Stimulated activated CD4-positive, alpha-beta T cell treated with anti-CD3 and anti-CD28 coated beads, Interleukin-2, amount 100 ng/mL, for 24 hours (primary cell): ENCODE measurements at regions not wholly inside any gene's neighbourhood (a gene's known extent, or its start where the extent isn't known, plus 50 kb on each side); places are given as distances from the start of the nearest gene placed in this dataset.

ENCODE experiments used
- DNase-seq, 2 donors: peaks; one replicate each; pipeline ENCODE4 v3.0.0-alpha.2; 2020

DNA sequence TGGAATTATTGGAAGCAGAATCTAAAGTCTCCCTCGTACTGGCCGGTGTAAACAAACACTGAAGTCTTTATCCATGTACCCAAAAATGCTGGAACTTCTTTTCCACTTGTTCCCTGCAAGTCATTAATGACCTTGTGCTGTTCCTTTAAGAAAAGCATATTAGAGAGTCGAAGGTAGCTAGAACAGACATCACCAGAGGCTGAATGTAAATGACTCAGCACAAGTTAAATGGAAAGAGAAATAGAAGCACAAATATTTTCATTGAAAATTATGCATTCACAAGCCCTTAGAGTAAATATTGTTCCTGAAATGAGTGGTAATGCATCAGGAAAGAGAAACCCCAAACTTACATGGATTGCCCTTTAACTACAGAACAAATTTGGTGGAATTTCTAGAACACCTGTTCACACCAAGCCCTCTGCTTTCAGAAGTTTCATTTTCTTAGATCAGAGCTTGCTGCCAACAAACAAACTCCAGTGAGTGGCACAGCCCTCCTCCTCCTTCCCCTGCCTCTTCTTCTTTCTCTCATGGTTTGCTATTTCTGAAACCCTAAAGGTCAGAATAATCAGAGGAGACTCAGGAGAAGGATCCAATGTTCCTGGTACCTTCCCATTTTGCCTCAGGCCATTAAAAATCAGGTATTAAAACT, 264.3 kb downstream of the TXNL1 start:
- no peak for DNase-seq

DNA sequence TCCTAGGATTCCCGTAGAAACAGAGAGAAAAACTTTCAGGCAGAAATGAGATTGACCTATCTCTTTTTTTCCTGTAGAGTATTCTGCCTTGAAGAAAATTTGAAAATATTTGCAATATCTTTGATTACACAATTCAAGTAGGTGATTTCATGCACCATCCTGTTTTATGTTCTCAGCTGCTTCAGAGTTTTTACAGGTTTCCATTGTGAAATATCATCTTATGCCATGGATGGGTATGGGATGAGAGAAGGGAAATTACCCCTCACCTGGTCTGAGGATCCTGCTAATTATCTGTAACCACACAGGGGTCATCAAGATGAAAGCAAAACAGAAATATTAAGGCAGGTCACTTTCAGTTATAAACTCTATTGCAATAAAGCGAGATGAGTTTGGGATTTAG, 264.8 kb downstream of the TXNL1 start:
- no peak for DNase-seq

DNA sequence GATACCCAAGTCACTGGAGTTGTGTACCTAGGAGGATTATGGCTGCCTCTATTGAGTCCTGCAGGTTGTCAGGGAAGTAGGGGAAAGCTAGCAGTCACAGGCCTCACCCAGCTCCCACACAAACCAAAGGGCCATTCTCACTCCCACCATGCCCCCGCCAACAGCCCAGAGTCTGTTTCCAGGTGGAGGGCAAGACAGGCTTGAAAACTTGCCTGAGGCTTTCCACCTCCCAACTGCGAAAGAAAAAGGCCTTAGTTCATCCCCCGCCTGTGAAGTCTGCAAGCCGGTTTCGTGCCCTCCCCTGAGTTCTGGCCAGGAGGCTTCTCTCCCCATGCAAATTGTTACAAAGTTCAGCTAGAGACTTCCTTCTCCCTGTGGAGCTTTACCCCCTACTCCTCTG, 270.3 kb downstream of the TXNL1 start:
- no peak for DNase-seq

DNA sequence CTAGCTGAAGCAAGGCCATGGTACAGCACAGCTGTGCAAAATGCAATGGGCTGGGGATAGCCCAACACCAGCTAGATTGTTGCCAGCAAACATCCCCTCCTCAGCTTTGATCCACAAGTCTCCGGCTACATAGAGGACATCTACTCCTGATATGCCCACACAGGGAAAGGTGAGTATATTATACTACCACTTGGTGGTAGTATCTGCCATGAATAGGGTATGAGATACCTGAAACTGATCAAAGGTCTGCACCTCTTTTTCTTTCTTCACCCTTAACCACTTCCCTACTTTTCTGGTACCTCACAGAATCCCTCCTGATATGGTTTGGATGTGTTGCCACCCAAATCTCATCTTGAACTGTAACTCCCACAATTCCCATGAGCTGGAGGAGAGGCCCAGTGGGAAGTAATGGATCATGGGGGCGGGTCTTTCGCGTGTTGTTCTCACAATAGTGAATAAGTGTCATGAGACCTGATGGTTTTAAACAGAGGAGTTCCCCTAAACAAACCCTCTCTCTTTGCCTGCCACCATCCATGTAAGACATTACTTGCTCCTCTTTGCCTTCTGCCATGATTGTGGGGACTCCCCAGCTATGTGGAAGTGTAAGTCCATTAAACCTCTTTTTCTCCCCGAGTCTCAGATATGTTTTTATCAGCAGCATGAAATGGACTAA, 279.6 kb downstream of the TXNL1 start:
- DNase-seq: no peak

DNA sequence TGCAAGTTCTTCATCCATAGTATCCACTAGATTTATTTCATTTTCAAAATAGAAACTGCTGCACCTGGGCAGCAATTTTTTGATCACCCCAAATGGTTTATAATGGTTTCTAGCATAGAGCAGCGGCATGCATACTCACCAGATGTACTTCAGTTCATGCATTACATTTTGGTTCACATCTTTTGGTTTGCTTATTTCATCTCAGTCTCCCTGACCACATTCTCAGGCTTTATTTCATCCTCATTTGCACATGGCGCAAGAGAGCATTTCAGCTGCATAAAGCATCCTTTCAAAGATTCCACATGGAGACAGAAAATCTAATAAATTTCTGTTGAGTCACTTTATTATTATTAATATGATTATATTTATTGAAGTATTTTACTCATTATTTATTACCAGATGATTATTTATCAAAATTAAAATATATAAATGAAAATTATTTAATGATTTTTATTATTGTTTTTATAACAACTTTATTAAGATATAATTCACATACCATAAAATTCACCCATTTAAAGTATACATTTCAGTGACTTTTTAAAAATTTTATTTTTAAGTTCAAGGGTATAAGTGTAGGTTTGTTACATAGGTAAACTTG, 284.6 kb downstream of the TXNL1 start:
- DNase-seq: no peak

DNA sequence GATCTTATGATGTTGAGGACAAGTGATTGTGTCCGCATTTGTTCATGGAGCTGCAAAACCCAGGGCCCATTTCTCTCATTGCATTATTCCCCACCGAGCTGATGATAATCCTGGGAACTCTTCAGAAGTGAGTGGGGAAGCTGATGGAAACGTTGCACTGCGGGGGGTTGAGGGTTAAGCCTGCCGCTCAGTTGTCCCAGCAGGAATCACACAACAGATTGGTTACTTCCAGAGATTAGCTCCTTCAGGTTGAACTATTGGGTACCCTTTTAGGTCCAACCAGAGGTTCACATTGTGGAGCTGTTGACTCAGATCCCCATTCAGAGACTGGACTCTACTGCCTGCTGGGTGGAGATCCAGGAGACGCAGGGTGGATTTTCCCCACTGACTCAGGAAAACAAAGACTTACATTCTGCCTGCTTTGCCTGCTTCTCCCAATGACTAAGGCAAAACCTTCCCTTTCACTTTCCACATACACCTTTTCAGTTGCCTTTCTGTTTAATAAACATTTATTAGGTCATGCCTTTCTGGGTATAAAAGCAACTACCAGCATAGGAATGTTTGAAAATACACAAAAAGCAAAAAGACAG, 286.4 kb downstream of the TXNL1 start:
- no peak for DNase-seq

DNA sequence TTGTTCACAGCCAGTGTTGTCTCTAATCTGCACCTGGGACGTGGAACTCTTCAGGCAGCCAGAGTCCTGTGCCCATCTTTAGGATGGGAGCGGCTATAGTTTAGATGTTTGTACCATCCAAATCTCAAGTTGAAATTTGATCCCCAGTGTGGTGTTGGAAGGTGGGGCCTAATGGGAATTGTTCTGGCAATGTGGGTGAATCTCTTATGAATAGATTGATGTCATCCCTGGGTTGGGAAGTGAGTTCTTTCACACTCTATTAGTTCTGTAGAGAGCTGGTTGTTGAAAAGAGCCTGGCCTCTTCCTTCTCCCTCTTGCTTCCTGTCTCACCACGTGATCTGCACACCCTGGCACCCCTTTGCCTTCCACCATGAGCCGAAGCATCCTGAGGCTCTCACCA, 300.9 kb downstream of the TXNL1 start:
- DNase-seq: no peak

DNA sequence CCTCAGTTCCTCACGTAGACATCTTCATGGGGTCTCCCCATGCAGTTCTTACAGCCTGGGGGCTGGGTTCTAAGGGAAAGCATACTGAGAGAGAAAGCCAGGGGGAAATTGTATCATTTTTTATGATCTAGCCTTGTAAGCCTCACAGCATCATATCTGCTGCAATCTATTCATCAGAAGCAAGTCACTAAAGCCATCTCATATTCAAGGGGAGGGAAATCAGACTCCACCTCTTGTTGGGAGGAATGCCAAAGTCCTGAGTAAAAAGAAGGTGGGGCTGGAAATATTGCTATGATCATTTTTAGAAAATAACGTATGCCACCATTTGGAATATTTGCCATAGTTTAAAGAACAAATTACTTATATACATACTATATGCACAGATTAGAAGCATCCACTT, 304.6 kb downstream of the TXNL1 start:
- DNase-seq: no peak

DNA sequence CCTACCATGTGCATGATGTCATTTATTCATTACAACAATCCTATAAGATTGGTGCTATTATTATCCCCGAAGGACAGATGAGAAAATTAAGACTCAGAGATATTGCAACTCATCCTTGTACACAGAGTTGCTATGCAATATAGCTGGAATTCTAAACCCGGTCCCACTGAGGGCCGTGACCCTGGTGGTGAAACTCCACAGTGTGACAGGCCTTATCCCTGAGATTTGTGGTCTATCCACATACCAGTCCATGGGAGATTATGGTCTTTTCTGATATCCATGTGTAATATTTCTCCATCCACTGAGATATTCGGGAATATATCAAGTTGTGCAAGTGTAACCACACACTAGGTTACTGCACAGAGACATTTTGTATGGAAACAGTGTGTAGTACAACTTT, 305.2 kb downstream of the TXNL1 start:
- no peak for DNase-seq

DNA sequence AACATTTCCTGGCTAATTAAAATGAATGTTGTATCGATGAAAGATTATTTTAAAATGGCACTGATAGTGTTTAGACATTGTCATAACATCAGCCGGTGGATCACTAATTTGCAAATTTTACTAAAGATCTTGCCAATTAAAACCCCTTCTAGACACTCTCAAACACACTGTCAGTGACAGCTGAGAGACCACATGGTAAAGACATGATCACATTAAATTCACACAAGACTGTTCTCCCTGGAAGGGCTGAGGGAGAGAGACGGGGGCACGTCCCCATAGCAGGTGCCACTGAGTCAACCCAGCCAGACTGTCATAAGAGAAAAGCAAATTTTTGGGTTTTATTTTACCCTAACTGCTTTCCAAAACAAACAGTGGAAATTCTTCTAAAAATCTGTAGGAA, 306.0 kb downstream of the TXNL1 start:
- DNase-seq: no peak

DNA sequence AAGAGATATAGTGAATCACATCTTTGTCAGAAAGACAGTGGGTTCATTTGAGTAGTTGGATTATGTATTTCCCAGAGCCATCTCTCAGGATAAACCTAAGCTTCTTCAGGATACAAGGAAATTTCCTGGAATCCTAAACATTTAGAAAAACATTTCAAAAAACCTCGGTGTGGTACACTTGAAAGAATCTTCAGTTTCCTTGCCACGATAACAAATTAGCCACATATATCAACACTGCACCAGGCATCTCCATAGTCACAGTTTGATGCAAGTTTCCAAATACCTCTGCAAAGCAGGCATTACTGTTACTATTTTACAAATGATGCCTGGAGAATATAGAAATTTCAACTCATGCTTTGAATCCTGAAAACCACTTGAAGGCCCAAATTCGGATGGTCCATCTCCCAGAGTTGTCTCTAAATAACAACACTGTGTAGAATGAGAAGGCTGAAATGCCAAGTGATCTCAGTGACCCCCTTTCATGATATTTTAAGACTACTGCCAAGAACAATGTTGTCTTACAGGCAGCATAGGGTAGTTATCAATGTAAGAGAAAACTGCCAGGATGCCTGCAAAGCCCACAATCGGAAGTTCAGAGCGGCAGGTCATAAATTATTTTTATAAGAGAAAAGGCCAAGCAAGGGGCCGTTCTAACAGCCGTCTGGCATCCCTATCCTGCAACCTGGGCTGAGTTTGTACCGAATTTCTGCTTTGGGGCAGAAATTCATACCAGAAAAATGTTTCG, 307.9 kb downstream of the TXNL1 start:
- DNase-seq: no peak

DNA sequence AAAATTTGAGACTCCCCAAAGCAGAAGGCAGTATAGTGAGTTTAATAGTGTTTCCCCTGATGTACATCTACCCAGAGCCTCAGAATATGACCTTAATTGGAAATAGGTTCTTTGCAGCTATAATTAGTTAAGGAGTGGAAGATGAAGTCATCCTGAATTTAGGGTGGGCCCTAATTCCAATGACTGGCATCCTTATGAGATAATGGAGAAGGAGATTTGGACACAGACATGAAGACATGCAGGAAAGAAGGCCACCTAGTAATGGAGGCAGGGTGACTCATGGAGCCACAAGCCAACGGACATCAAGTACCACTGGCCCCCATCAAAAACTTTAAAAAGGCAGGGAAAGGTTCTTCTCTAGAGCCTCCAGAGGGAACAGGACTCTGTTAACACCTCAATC, 308.9 kb downstream of the TXNL1 start:
- DNase-seq: no peak

DNA sequence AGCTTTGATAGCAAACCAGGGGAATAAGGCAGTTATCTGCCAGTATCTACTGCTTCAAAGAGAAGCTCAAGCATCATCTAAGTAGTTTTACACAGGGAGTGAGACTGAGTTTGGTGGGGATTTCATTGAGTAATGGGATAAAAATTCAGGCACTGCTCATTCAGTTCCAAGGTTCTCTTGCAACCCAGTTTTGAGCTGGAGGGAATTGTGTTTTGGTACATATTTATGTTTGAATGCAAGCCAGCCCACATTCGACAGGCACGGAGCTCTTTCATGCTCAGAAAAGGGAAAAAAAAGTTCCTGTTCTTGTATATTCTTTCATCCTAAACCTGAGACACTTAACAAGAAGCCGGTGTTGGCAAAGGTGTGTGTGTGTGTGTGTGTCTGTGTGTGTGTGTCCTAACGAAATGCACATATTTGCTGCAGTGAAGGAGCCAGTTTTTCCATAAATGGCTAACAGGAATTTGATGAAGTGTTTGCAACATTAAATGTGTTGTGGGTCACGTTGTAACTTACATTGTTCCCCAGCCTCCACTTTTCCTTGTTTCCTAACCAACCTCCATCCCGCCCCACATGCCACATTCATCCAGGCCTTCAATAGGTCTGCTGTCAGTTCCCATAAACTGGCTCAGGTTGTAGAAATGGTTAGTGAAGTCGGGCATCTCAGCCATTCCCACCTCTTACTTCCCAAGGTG, 311.1 kb downstream of the TXNL1 start:
- no peak for DNase-seq

DNA sequence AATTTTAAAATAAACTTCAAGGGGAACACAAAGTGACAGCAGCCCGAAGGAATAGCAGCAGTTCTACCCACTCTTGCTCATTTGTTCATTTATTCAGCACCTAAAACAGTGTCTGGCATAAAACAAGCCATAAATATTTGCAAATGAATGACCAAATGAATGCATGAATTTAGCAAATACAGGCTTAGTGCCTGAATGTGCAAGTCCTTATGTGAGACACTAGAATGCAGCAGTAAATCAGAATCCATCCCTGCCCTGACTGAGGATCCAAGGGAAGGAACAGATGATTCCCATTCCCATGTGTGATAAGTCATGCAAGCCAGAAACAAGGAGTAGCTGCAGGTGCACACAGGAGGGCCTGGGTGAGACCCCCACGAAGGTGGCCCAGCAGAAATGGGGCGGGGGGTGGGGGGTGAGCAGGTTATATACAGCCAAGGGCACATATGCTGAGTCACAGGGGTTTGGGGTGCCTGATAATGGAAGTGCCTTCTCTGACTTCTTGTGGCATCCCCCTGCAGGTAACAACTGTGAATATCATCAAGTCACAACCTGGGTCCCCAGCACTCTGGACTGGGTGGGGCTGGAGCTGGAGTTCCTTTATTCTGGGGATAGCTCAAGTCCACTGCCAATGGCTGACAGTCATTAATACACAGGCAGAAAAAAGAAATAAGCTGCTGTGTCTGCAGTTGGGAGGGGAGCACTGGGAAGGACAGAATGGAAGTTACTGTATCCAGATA, 311.9 kb downstream of the TXNL1 start:
- DNase-seq: no peak

DNA sequence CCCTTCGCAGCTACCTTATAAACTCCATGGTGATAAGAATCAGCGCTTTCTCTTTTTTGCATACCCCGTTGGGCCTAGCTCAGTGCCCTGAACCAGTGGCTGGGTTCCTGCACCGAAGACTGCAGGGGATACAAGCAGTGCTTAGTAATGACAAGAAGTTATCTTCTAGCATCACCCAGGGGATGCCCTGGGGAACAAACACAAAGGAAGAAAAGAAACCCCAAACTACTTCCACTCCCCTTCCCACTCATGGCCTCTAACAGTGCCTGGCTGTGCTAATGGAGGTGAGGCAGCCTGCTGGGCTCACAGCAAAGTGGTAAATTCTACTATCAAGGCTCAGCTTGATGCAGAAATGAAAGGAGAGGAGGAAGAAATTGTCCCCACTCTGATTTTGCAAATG, 314.7 kb downstream of the TXNL1 start:
- no peak for DNase-seq

DNA sequence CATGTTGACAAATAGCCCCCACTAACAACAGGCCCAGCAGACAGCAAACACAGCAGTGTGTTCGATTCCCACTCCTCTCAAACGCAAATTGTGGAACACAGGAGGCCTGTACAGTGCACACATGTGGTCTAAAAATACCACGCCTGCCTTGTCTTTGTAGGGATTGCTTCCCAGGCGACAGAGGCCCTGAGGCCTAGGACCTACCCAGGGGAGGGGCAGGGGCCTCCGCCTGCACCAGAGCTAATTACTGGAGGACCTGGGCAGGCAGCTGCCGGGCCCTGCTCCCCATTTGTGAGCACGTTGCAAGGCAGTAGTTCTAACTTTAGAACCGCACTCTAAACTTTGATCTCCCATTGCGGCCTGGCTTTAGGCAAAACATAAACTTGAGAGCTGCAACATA, 316.0 kb downstream of the TXNL1 start:
- DNase-seq: no peak

DNA sequence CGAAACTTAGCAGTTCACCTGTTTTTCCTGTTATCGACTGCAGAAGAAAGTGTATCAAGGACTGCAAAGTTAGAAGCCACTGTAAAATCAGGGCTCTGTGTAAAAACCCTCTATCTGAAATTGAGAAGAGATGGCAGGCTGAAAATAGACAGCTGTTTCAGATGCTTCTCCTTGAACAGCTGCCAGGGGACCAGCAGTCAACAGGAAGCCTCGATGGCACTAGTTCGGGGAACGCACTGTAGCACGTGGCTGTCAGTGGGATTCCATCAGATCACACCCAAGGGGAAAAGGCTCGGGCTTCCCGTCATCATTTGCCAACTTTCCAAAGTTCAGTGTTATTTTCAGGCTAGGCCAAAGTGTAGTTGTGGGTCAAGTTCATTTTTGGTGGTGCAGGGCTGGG, 316.9 kb downstream of the TXNL1 start:
- no peak for DNase-seq

DNA sequence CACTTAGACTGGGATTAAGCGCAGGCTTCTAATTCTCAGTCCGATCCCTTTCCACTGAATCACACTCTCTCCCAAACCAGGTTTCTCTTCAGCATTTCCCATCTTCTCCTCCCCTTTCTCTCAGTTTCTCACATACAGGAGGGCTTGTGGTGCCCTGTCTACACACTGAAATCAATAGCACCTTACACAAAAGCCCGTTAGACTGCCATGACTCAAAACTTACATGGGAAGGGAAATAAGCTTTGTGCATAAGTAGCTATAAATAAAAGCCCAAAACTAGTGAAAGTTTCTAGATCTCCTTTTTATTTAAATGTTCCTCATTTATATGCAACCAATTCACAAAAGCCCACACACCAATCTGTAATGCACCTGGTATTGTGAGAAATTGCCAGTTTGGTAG, 318.4 kb downstream of the TXNL1 start:
- DNase-seq: no peak

DNA sequence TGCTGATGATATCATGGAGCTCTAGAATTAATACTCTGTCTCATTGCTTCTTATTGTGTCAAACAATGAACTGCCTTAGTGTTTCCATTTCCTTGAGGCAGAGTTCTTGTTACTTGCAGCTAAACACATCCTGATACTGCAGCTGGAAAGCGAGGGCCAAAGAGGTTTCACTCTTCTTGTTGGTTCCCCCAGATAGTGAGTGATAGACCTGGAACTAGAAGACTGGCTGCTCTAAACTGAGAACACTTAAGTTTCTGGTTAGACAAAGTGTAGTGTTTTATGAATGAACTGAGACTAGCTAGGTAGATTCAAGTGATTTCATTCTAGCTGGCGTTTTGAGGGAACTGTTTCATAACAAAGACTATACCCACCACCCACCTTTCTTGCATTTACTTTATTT, 321.7 kb downstream of the TXNL1 start:
- DNase-seq: no peak

DNA sequence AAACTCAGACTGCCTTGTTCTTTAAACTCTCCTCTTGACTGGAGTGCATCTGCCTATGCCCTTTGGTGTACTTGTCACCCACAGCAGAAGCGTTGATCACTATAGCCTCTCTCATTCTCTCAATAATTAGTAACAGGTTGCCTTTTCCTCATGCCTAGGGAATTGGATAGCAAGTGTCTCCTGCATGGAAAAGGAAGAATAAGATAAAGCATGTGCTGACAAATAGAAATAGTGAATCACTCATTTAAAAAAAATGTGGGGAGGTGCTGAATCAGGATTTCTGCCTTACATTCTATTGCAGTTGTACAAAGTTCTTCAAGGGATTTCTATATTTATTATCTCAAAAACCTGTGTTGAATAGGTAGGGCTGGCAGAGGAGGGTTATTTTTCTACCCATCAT, 323.0 kb downstream of the TXNL1 start:
- DNase-seq: no peak

DNA sequence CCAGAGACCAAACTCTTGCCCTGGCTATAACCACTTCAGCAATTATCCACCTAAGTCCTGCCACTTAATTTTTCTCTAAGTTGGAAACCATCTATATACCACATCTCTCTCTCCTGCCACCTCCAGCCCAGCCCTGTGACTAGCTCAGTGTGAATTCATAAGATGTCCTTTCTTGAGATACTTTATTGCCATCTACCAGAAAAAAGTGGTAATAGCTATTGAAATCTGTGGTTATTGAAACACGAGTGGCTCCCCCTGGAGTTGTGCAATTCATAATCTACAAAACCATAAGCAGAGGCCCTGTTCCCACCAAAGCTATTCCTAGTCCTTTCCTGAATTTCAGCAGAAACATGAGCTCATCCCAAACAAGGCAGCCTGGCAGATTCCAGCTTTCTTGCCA, 324.0 kb downstream of the TXNL1 start:
- no peak for DNase-seq
